LHCN-M2 (cell line): ENCODE measurements at regions not wholly inside any gene's neighbourhood (a gene's known extent, or its start where the extent isn't known, plus 50 kb on each side); places are given as distances from the start of the nearest gene placed in this dataset.
A peak's percentile ranks its signal among the peaks of the same experiment; 100 is the strongest.
"Not testable (repeated sequence)": the region's sequence is repeated elsewhere in the genome, so short reads cannot be mapped to it uniquely, and the experiment has no call there.

Experiments
- DNase-seq: peaks from one replicate; pipeline ENCODE4 v3.0.0-alpha.2; 2012; ENCODE audit warnings: low read depth

DNA sequence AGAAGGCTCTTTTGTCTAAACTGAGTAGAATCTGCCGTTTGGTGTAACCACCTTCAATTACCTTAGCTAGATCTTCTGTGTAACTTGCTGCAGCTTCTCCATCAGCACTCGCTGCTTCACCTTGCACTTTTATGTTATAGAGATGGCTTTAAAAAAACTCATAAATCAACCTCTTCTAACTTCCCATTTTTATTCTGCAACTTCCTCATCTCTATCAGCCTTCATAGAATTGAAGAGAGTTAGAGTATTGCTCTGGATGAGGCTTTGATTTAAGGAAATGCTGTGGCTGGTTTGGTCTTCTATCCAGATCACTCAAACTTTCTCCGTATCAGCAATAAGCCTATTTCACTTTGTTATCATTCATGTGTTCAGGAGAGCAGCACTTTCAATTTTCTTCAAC, 1131.9 kb upstream of the CELF2 start:
- no peak for DNase-seq

- DNase-seq, result no peak
Measured at GRCh38 chr10:9886772-9887171, 1130.9 kb upstream of the CELF2 start.

GRCh38 chr10:9895453-9895852, 1122.2 kb upstream of the CELF2 start:
- peak; percentile 4 for DNase-seq

DNA sequence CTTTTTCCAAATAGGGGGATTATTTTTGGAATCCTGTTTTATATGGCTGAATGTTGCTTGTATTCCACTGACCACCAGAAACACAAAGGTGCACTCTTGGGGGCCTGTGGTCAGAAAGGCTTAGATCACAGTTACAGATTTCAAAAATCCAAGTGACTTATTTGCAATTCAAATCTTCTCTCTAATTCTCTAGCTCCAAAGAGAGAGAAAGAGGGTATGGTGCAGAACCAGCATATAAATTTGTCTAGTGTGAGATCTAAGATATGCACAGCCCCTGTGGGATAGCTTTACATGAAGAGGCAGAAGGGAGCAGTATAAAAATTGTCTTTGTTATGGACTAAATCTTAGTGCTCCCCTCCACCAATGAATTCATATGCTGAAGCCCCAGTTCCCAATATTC, 1121.7 kb upstream of the CELF2 start:
- DNase-seq, result no peak

DNA sequence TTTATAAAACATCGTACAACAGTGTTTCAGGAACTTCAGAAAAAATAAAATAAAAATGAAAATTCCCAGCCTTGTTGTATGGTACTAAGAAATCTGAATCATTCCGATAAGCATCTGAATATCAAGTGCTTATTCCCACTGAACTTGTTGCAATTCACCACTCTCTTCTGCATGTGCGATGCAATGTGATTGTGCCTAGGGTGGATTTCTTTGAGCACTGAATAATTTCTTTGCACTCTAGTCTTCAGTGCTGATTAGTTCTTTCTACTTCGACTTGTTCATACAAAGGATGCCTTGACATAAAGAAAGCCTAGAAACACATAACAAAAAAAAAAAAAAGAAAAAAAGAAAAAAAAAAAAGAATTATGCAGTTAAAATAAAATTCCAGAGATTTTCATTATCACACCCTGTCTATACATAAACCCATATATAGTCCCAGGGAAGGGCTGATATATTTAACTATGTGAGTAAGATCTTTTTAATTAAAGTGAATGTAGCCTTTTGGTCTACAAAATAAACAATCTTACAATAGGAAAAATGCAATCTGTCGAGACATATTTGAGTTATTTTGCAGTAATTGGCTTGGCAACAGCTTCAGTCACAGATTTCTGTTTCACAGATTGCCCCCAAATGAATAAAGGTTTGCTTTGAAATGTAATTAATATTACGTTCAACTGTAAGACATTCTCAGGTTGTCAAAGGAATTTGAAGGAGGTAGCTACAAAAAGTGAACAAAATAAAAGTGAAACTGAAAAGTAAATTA, 1118.9 kb upstream of the CELF2 start:
- DNase-seq, result no peak

DNA sequence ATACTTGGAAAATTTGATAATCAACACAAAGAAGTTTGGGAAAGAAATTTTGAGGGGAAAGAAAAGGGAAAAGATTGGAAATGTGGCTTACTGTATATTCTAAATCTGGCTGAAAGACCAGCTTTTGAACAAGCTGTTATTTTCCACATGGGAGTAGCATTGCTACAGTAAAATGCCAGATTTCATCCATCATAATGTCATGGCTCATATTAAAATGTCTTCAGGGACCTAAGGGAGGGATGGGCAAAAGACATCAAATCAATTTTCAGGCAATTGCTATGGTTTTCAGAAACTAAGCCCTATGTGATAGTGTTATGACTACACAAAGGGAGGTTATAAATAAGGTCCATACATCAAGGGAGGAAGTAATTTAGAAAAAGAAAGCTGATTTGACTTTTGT, 1116.9 kb upstream of the CELF2 start:
- DNase-seq, result no peak

DNA sequence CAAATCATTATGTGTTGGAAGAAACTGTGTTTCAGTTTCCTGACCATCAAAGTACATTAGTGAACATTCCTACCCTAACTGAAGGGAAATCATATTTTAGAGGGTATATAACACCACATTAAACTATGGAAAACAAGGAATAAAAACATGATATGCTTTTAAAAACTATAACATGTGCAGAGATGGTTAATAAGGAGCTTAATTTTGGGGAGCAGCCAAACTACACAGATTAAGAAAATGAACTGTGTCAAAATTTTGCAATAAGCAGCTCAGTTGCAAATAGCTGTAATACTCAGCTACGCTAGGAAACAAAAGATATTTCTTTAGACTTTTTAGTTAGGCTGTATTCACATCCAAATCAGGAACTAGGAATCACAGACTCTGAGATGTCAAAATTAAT, 1115.7 kb upstream of the CELF2 start:
- DNase-seq, result no peak

DNA sequence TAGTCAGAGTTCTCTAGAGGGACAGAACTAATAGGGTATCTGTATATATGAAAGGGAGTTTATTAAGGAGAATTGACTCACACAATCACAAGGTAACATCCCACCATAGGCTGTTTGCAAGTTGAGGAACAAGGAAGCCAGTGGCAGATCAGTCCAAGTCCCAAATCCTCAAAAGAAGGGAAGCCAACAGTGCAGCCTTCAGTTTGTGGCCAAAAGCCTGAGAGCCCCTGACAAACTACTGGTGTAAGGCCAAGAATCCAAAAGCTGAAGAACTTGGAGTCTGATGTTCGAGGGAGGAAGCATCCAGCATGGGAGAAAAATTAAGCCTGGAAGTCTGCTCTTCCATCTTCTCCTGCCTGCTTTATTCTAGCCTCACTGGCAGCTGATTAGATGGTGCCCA, 1107.2 kb upstream of the CELF2 start:
- no peak for DNase-seq

GRCh38 chr10:9911488-9911887, 1106.2 kb upstream of the CELF2 start:
- no peak for DNase-seq

DNA sequence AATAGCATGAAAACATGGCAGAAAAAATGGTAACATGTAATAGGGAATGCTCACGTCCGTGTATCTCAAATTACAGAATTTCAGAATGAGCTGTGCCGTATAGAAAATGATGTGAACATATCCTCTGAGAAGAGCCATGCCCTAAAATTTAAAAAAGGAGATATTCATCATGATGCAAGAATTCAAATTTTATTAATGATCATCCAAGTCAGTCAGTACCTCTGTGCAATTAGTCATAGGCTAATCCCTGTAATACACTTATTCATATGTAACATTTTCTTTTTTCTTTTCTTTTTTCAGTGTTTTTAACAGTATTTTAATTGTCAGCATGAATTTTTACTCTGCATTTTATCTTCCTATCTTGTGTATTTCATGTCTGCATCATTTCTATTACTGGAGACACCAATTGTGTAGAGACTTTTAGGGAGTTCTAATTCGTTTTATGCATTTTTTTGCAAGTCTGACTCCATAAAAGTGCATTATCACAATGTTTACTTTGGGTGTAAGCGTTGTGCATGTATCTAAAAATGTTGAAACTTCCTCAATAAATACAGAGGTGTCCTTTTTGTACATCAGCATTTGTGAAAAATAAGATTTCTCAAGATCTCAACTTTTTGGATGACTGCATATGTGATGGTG, 1103.7 kb upstream of the CELF2 start:
- DNase-seq, result no peak

DNA sequence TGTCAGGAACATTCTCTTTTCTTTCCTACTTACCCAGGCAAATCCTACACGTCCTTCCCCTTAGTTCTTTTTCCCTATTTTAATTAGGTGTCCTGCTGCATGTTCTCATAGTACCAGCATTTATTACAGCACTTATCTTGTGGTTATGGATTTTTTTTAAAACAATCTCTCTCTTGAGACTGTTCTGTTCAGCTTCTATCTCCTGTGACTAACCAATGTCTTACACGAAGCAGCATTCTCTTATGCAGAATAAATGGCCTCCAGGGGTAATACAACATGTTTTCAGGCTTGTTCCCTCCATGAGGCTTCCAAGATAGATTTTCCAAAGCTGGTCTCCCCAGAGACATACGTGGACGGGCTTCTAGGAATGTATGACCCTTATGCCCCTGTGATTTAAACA, 1096.1 kb upstream of the CELF2 start:
- no peak for DNase-seq

- DNase-seq, result no peak
Measured at GRCh38 chr10:9922126-9922870, 1095.4 kb upstream of the CELF2 start.

- DNase-seq, result no peak
Measured at GRCh38 chr10:9926003-9926402, 1091.7 kb upstream of the CELF2 start.

DNA sequence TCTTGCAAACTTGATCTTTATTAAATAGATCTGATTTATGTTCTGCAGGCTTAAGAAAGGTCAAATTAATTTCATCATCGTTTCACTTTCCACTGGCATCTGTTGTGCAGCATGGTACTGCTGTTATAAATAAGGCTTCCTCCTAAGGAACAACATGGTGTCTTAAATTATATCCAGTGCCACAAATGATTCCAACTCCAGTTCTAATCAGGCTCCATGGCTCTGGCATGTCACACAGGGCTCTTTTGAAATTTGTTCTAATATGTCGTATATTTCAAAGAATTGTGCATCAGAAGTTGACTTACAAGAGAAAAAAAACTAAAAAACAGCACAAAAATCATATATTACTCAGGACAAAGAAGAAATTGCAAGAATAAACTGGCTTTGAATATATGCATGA, 1090.8 kb upstream of the CELF2 start:
- DNase-seq, result no peak

GRCh38 chr10:9939716-9940115, 1078.0 kb upstream of the CELF2 start:
- no peak for DNase-seq

DNA sequence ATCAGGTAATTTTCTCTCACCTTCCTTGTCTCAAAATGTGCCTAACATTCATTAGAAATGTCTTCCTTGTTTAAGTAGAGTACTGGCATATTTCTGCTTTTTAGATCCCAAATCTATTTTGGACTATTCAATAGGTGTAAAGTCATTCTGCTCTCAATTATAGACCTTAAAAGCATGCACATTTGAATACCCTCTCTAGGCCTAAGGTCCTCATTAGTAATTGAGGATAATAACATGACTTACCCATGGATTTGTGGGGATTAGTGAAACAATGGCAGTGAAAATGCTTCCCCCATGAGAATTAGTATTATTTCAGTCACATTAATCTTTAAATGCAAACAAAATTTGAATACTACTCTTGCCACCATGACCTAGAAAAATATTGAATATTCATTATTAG, 1073.0 kb upstream of the CELF2 start:
- no peak for DNase-seq

GRCh38 chr10:9950070-9950469, 1067.6 kb upstream of the CELF2 start:
- no peak for DNase-seq

- DNase-seq, result peak; percentile 10
Measured at GRCh38 chr10:9951481-9952257, 1066.0 kb upstream of the CELF2 start.

DNA sequence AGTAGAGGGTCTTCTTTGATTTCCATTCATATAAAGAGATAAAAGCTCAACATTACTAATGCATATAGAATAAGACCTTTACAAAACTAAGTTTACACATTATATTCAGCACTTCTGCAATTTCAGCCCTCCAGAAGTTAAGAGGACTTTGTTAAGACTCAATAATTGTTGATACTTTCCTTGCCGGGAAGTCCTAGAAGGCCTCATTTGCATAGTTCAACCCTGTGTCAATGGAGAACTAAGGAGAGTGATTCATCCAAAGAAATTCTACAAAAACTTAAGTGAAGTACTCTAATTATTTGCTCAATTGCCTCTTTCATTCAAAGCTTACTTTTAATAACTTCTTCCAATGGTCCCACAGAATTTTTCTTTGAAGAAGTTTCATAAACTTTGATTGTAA, 1060.3 kb upstream of the CELF2 start:
- no peak for DNase-seq

DNA sequence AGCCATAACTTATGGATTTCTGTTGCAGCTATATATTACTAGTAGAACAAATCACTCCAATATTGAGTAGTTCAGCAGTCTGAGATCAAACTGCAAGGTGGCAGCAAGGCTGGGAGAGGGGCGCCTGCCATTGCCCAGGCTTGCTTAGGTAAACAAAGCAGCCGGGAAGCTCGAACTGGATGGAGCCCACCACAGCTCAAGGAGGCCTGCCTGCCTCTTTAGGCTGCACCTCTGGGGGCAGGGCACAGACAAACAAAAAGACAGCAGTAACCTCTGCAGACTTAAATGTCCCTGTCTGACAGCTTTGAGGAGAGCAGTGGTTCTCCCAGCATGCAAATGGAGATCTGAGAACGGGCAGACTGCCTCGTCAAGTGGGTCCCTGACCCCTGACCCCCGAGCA, 1059.8 kb upstream of the CELF2 start:
- DNase-seq, result not testable (repeated sequence)

DNA sequence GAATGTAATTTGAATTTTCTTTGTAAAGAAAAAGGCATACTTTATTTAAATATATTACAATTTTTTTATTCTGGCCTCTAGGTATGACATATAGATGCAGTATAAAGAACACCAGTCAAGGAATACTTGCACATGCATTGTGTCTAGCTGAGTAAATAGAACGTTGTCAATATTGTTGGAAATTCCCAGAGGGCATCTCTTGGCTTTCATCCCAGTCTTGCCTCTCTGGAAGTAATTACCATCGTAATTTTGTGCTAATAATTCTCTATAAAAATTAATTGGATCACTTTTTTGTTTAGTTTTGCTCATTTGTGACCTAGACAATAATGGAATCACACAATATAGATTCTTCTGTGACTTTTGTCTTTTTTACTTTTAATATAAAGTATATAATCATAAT, 1052.3 kb upstream of the CELF2 start:
- DNase-seq, result no peak

DNA sequence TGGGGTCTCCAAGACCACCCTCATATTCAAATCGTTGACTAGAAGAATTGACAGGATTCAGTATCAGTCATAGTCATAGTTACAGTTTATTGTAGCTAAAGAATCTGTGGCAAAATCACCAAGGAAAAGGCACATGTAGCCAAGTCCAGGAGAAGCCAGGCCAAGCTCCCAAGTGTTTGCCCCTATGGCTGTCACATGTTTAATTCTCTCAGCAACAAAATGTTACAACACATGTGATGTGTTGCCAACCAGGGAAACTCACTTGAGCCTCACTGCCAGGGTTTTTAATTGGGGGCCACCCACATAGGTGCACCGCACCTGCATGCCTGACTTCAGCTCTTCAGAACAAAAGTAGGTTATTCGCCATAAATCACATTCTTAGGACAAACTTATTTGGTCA, 1030.9 kb upstream of the CELF2 start:
- DNase-seq, result no peak
